ENCODE measurements at regions not wholly inside any gene's neighbourhood (a gene's known extent, or its start where the extent isn't known, plus 50 kb on each side); places are given as distances from the start of the nearest gene placed in this dataset.

GRCh38 chr1:40925834-40926410 is 53.6 kb upstream of the CTPS1 start:
- H3K4me2 ChIP-seq (ENCODE audit: low read length), result no peak overlapping the region
- TF ChIP-seq, protein P1, sequence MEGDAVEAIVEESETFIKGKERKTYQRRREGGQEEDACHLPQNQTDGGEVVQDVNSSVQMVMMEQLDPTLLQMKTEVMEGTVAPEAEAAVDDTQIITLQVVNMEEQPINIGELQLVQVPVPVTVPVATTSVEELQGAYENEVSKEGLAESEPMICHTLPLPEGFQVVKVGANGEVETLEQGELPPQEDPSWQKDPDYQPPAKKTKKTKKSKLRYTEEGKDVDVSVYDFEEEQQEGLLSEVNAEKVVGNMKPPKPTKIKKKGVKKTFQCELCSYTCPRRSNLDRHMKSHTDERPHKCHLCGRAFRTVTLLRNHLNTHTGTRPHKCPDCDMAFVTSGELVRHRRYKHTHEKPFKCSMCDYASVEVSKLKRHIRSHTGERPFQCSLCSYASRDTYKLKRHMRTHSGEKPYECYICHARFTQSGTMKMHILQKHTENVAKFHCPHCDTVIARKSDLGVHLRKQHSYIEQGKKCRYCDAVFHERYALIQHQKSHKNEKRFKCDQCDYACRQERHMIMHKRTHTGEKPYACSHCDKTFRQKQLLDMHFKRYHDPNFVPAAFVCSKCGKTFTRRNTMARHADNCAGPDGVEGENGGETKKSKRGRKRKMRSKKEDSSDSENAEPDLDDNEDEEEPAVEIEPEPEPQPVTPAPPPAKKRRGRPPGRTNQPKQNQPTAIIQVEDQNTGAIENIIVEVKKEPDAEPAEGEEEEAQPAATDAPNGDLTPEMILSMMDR (conservative IDR thresholded peaks at IDR 0.05; ENCODE audit: low read length), result no peak
- no peak for TF ChIP-seq EZH2phosphoT487 (IDR thresholded peaks at IDR 0.05; ENCODE audit: borderline replicate concordance, low read depth, low read length)
- POLR2A ChIA-PET, result interaction anchor here (0.6 kb wide), 1 partner anchor 475 kb away, joined by 3 read pairs; no protein-coding TSS in a partner anchor
- intact Hi-C loops (cut with micrococcal nuclease; ENCODE audit: unreplicated experiment), result no loop called here
- CTCF ChIA-PET (ENCODE audit: unreplicated experiment), result interaction anchor here (0.6 to 0.7 kb wide), 2 partner anchors 17 to 395 kb away, joined by 3 read pairs; partner anchors contain the start of gene ZNF684
- no peaks in the 10 kb centered on the region for H3K9me2 ChIP-seq (ENCODE audit: insufficient read depth, low read length)
- no peaks in the 10 kb centered on the region for H4K20me1 ChIP-seq (ENCODE audit: insufficient read depth, low read length)
- no peak overlapping the region for H3K4me3 ChIP-seq (ENCODE audit: low read depth, low read length, poor library complexity, severe bottlenecking)
- H3K36me3 ChIP-seq (ENCODE audit: insufficient read depth, low read length), result no peaks in the 10 kb centered on the region
- DNase-seq (ENCODE audit: low spot score), result no peak
- H2AFZ ChIP-seq (ENCODE audit: low read length), result no peak overlapping the region
- no peak overlapping the region for H3K27ac ChIP-seq (ENCODE audit: low read depth, low read length, poor library complexity, severe bottlenecking)
- BruUV-seq (replicated peaks), result no TSS peak
- H3K9me3 ChIP-seq (ENCODE audit: low read length), result no peaks in the 10 kb centered on the region
- no peaks in the 10 kb centered on the region for H3K79me2 ChIP-seq (ENCODE audit: insufficient read depth, low read depth, low read length)
- no peaks in the 10 kb centered on the region for H3K4me1 ChIP-seq (ENCODE audit: insufficient read depth, low read length, poor library complexity, severe bottlenecking)

GRCh38 chr1:40926441-40926840 is 53.1 kb upstream of the CTPS1 start:
- H3K4me1 ChIP-seq (ENCODE audit: insufficient read depth, low read length, poor library complexity, severe bottlenecking), result no peaks in the 10 kb centered on the region
- no peak overlapping the region for H2AFZ ChIP-seq (ENCODE audit: low read length)
- TF ChIP-seq EZH2phosphoT487 (IDR thresholded peaks at IDR 0.05; ENCODE audit: borderline replicate concordance, low read depth, low read length), result no peak
- TF ChIP-seq, protein P1 (conservative IDR thresholded peaks at IDR 0.05; ENCODE audit: low read length), result no peak
- H3K4me2 ChIP-seq (ENCODE audit: low read length), result no peak overlapping the region
- BruUV-seq (replicated peaks), result no TSS peak
- H3K79me2 ChIP-seq (ENCODE audit: insufficient read depth, low read depth, low read length), result no peaks in the 10 kb centered on the region
- H3K4me3 ChIP-seq (ENCODE audit: low read depth, low read length, poor library complexity, severe bottlenecking), result no peak overlapping the region
- ChIA-PET POLR2A (interaction anchor here (0.6 kb wide), 1 partner anchor 475 kb away, joined by 3 read pairs; no protein-coding TSS in a partner anchor), CTCF (ENCODE audit: unreplicated experiment) (interaction anchor here (0.7 kb wide), 1 partner anchor 17 kb away, joined by 3 read pairs; no protein-coding TSS in a partner anchor)
- H3K27ac ChIP-seq (ENCODE audit: low read depth, low read length, poor library complexity, severe bottlenecking), result no peak overlapping the region
- no peaks in the 10 kb centered on the region for H3K9me2 ChIP-seq (ENCODE audit: insufficient read depth, low read length)
- H4K20me1 ChIP-seq (ENCODE audit: insufficient read depth, low read length), result no peaks in the 10 kb centered on the region
- no peak for DNase-seq (ENCODE audit: low spot score)
- no peaks in the 10 kb centered on the region for H3K9me3 ChIP-seq (ENCODE audit: low read length)
- intact Hi-C loops (cut with micrococcal nuclease; ENCODE audit: unreplicated experiment), result no loop called here
- no peaks in the 10 kb centered on the region for H3K36me3 ChIP-seq (ENCODE audit: insufficient read depth, low read length)

GRCh38 chr1:40927781-40928180 is 51.7 kb upstream of the CTPS1 start:
- H3K4me1 ChIP-seq (ENCODE audit: insufficient read depth, low read length, poor library complexity, severe bottlenecking), result no peaks in the 10 kb centered on the region
- H3K27ac ChIP-seq (ENCODE audit: low read depth, low read length, poor library complexity, severe bottlenecking), result no peak overlapping the region
- no peaks in the 10 kb centered on the region for H4K20me1 ChIP-seq (ENCODE audit: insufficient read depth, low read length)
- intact Hi-C loops (cut with micrococcal nuclease; ENCODE audit: unreplicated experiment), result no loop called here
- CTCF ChIA-PET (ENCODE audit: unreplicated experiment), result no interaction called here
- H3K79me2 ChIP-seq (ENCODE audit: insufficient read depth, low read depth, low read length), result no peaks in the 10 kb centered on the region
- no peaks in the 10 kb centered on the region for H3K9me3 ChIP-seq (ENCODE audit: low read length)
- H3K9me2 ChIP-seq (ENCODE audit: insufficient read depth, low read length), result no peaks in the 10 kb centered on the region
- H3K36me3 ChIP-seq (ENCODE audit: insufficient read depth, low read length), result no peaks in the 10 kb centered on the region
- BruUV-seq (replicated peaks), result no TSS peak
- TF ChIP-seq EZH2phosphoT487 (IDR thresholded peaks at IDR 0.05; ENCODE audit: borderline replicate concordance, low read depth, low read length), result no peak
- TF ChIP-seq, protein P1 (conservative IDR thresholded peaks at IDR 0.05; ENCODE audit: low read length), result no peak
- no peak overlapping the region for H3K4me2 ChIP-seq (ENCODE audit: low read length)
- H2AFZ ChIP-seq (ENCODE audit: low read length), result no peak overlapping the region
- H3K4me3 ChIP-seq (ENCODE audit: low read depth, low read length, poor library complexity, severe bottlenecking), result no peak overlapping the region
- POLR2A ChIA-PET, result no interaction called here
- DNase-seq (ENCODE audit: low spot score), result no peak

All from OCI-LY7 (cell line).